ENCODE measurements at regions not wholly inside any gene's neighbourhood (a gene's known extent, or its start where the extent isn't known, plus 50 kb on each side); places are given as distances from the start of the nearest gene placed in this dataset.

DNA sequence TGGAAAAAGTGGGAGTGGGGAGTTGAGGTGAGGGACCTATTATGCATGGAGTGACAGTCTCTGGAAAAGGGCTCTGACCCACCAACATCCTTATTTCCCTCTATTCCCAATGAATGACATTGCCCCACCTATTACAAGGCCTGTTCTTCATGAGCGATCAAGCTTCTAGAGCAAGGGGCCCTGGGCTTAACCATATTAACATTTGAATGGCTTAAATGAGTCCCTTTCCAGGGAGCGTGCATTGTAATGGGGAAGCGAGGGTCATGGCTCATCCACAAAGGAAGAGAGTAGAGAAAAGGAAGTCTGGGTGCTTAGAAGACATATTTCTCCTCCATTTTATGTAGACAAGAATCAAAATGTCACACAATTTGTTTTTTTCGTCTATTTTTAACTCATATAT lies 255.5 kb downstream of the CAAP1 start (continued):
- TF ChIP-seq TAF1 (IDR thresholded peaks at IDR 0.05; ENCODE audit: low read depth, low read length) (no peak), KDM4A (IDR thresholded peaks at IDR 0.05; ENCODE audit: low read depth, low read length, severe bottlenecking) (no peak), EGR1 (IDR thresholded peaks at IDR 0.05; ENCODE audit: borderline replicate concordance, low read depth, low read length) (no peak), NRF1 (IDR thresholded peaks at IDR 0.05; ENCODE audit: low read depth, low read length) (no peak), SP1 (IDR thresholded peaks at IDR 0.05; ENCODE audit: low read depth, low read length) (peak; percentile 69), HDAC2 (IDR thresholded peaks at IDR 0.05; ENCODE audit: borderline replicate concordance in 1 of 2, low read depth in 2 of 2, low read length in 2 of 2) (peak in 1 of 2 experiments; percentile 59; a peak in 1 of 4 replicates), ZNF274 (IDR thresholded peaks at IDR 0.05; ENCODE audit: borderline replicate concordance, extremely low read depth, low read length) (no peak), BCL11A (IDR thresholded peaks at IDR 0.05; ENCODE audit: low read depth in 2 of 2, low read length in 2 of 2) (no peak), RAD21 (IDR thresholded peaks at IDR 0.05 in 1 of 2, conservative IDR thresholded peaks at IDR 0.05 in 1 of 2; ENCODE audit: low read depth in 2 of 2, low read length in 2 of 2) (no peak), SP4 (IDR thresholded peaks at IDR 0.05; ENCODE audit: low read length) (no peak), ASH2L (IDR thresholded peaks at IDR 0.05; ENCODE audit: low read length) (no peak), CTBP2 (IDR thresholded peaks at IDR 0.05; ENCODE audit: borderline replicate concordance, insufficient read depth, insufficient read length, low read length) (no peak), SIN3A (conservative IDR thresholded peaks at IDR 0.05 in 1 of 2, IDR thresholded peaks at IDR 0.05 in 1 of 2; ENCODE audit: low read depth in 1 of 2, low read length in 2 of 2) (no peak), JUN (IDR thresholded peaks at IDR 0.05; ENCODE audit: low read depth, low read length) (no peak), BRCA1 (IDR thresholded peaks at IDR 0.05; ENCODE audit: low read depth, low read length) (no peak), SRF (IDR thresholded peaks at IDR 0.05; ENCODE audit: low read depth, low read length) (no peak), TAF7 (optimal IDR thresholded peaks at IDR 0.05; ENCODE audit: borderline replicate concordance, low read depth, low read length) (no peak), KDM1A (IDR thresholded peaks at IDR 0.05; ENCODE audit: borderline replicate concordance, low read length) (no peak), SP2 (IDR thresholded peaks at IDR 0.05; ENCODE audit: low read length) (no peak), SIX5 (IDR thresholded peaks at IDR 0.05; ENCODE audit: low read depth, low read length) (no peak), KDM5A (IDR thresholded peaks at IDR 0.05; ENCODE audit: low read length) (no peak), CEBPB (IDR thresholded peaks at IDR 0.05; ENCODE audit: low read depth, low read length) (no peak), CREB1 (IDR thresholded peaks at IDR 0.05) (no peak), FOSL1 (IDR thresholded peaks at IDR 0.05; ENCODE audit: insufficient read depth, low read depth, low read length) (no peak)
- TF ChIP-seq, protein P1, sequence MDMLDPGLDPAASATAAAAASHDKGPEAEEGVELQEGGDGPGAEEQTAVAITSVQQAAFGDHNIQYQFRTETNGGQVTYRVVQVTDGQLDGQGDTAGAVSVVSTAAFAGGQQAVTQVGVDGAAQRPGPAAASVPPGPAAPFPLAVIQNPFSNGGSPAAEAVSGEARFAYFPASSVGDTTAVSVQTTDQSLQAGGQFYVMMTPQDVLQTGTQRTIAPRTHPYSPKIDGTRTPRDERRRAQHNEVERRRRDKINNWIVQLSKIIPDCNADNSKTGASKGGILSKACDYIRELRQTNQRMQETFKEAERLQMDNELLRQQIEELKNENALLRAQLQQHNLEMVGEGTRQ (IDR thresholded peaks at IDR 0.05; ENCODE audit: low read length) = no peak
- TF ChIP-seq, protein P2, sequence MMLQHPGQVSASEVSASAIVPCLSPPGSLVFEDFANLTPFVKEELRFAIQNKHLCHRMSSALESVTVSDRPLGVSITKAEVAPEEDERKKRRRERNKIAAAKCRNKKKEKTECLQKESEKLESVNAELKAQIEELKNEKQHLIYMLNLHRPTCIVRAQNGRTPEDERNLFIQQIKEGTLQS (IDR thresholded peaks at IDR 0.05; ENCODE audit: insufficient read depth, low read depth, low read length) = no peak
